ACHN (cell line): ENCODE measurements at regions not wholly inside any gene's neighbourhood (a gene's known extent, or its start where the extent isn't known, plus 50 kb on each side); places are given as distances from the start of the nearest gene placed in this dataset.
A peak's percentile ranks its signal among the peaks of the same experiment; 100 is the strongest.
"Not testable (repeated sequence)": the region's sequence is repeated elsewhere in the genome, so short reads cannot be mapped to it uniquely, and the experiment has no call there.

Experiments
- DNase-seq: peaks from one replicate; pipeline ENCODE4 v3.0.0-alpha.2; 2015
- in situ Hi-C: cut with HindIII; loops from 2 replicates; pipeline ENCODE4 v1.10.0; 2017; ENCODE audit warnings: low sequenced_read_pairs, low pct_ligation_motif_present, low pct_unique_long_range_greater_than_20kb

DNA sequence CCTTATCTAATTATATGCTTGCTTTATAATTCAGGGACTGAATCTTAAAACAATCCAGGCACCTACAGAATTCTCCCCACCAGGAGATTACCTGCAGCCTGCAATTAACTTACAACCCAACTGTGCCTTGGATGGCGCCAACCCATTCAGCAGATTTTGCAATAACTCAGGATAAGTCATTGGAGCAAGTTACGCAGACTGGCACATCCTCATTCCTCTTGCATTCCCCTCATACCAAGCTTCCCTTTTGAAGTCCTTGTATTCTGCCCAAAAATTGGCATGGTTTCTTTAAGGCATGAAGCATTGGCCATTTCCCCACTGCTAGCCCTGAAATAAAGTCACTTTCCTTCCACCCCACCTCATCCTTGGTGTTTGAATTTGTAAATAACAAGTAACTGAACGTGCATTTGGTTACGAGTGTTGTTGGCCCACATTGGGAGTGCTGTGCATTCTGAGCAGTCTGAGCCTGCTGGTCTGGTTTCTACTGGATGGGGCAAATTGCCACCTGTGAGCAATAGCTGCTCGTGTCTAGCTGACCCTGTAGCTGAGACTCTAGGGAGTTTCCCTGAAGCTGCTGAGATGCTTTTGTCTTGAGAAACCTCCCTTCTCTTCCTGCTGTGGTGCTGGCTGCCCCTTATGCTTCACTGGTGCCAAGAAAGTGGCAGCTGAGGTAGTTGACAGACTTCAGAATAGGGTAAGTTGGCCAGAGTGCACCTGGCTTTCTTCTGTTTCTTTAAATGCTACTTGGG is 99.2 kb upstream of the SCAF11 start:
- in situ Hi-C loops: no loop called here
- no peak for DNase-seq

DNA sequence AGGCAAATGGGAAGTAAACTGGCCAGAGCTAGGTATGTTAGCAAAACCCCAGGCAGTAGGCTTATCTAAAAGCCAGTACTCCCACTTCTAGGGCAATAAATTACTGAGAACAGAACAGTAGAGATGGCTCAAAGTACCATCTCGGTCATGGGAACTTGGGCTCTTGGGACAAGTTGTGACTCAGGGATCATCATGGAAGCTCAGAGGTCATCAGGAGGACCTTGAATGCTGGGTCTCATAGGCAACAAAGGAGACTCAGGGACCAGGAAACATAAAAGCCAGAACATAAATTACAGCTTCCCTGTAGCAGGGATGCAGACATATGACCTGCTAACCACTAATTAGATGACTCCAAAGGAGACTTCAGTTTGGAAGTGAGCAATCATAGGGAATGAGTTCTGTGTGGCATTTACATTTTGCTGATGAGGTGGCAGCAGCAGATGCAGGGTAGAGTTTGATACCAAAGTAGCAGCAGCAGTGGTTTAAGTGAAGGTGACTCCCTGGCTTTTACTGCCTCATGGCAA is 97.6 kb upstream of the SCAF11 start:
- no peak for DNase-seq
- in situ Hi-C loops: no loop called here

DNA sequence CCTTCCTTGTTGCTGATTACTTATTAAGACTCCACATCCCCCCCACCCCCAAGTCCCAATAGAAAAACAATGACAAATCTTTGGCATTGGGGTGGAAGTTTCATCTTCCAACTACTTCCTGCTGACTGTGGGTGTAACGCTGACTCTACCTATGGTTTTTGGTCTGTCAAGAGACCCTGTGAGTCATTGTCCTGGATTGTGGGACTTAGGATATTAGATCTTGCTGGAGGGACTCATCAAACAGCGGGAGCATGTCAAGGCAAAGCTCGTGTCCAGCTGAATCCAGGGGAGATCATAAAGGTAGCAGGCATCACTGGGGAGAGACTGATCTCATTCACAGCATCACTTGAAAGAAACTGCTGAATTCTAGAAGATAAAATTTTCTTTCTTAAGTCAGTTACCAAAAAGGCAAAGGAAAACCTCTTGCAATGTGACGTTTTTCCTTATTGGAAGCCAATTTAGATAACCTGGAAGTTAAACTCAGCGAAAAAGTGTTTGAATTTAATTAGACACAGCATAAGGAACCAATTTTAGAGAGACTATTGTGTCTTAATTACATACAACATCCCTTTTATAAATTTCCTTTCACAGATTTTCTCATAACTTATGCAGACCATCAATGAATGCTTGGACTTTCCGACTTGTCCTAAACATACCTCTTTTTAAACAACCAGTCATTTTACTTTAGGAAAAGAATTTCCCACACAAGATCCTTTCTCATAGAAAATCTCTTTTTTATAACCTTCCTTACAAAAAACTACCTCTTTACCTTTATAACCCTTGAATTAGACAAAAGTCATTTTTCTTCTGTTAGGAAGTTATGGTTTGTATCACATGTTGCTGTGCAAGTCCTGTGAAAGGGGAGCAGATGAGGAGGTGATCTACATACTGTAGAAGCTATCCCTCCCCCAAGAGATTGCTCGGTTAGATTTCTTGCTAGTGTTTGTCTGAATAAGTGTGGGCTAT is 94.6 kb upstream of the SCAF11 start:
- DNase-seq: no peak
- in situ Hi-C loops: no loop called here

DNA sequence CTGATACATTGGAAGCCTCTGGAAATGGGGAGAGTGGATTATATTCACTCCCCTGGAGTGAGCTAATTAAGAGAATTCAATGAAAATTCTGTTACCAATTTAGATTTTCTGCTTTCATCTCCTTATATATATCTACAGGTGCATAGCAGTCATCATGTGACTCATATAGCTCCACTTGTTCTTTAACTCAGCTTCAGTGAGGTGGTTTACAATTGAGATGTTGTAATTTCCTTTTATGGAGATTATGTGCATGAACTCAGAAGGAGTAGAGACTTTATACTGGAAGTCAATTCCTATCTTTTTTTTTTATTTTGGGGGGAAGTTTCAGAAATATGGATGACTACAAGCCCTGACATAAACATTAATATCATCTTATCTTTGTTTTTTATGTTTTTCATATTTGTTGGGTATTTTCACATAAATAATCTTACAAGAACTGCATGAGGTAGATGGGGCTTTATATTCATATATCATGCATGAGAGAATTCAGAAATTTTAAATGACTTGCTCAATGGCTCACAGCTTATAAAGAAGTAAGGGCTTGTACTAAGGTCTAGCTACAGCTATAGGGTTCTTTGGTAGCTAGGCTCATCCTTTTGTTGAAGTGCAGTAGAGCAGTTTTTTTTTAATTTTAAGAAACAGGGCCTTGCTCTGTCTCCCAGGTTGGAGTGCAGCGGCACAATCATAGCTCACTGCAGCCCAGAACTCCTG is 92.3 kb upstream of the SCAF11 start:
- in situ Hi-C loops: no loop called here
- no peak for DNase-seq

DNA sequence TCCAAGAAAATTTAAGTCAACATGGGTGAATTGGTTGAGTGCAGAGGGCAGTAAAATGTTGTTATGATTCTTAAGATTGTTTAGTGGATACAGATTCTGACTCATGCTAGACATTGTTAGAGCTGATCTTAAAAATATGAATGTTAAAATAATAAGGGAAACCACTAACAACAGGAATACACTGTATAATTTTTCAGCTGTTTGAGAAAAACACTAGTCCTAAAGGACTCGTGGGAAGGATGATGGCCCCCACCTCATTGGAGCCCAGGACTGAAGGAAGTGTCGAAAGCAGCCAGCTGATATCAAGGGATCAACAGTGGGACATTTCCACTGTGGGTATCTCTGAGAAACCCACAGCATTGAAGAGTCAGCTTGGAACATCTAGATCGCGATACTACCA is 82.9 kb upstream of the SCAF11 start:
- no peak for DNase-seq
- in situ Hi-C loops: no loop called here

DNA sequence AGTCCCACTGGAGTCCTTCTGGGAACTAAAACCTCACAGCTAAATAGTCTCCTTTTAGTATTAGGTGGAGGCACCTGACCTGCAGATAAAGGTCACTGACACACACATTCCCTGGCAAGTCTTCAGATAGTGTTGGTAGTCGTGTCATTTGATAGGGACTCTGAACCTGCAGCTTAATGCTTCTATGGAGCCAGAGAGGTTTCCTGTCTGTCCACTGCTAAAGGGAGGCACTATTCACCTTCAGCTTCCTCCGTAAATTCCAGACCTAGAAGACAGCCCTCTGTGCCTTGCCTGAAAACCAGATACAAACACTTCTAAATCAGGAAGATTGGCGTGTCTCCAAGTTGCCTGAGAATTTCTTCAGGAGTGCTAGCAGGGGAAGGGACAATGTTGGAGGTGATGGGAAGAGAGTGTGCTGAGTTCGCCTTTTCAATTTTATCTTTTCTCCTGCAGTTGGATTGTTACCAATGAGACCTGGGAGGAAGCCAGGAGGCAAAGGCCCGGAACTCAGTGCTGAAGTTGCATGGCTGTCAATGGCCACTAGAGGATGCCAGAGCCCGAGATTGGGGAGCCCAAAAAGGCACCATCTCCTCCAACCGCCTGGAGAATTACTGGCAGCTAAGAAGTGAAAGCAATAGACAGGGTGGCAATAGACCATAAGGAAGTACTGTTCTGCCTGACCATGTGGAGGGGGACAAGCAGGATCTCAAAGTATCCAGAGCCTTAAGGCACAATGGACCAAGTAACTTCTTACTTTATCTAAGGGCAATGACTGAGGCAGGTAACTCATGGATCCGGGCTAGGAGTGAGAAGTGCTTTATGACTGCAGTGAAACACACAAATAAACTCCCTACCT is 81.6 kb upstream of the SCAF11 start:
- DNase-seq: peak; percentile 88

DNA sequence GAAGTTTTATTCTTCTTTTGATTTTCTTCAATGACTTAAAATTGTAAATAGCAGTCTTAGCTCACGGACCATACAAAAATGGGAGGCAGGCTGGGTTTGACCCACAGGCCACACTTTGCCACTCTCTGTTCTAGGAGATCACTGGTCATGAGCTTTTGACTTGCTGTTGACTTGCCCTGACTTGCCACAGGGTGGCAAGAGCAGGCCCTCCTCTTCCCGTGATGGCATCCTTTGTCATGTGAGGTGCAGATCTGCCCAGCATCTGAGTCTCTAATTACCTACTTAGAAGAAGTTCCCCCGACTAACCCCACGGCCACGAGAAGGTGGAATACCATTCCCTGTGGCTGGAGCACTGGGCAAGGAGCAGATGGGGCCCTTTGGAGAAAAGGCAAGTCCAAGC is 81.0 kb upstream of the SCAF11 start:
- no peak for DNase-seq
- in situ Hi-C loops: no loop called here

More for the DNA sequence above, 81.6 kb upstream of the SCAF11 start:
- in situ Hi-C loops: no loop called here

DNA sequence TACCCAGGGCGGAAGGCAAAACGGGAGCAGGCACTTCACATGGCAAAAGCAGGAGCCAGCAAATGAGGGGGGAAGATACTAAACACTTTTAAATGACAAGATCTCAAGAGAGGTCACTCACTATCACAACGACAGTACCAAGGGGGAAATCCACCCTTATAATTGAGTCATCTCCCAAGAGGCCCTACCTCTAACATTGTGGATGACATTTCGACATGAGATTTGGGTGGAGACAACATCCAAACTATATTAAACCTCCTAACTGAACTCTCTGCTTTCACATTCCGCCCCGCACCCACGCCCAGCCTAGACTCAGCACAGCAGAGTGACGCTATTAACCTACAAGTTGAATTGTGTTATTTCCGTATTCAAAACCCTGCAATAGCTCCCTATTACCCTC is 76.7 kb upstream of the SCAF11 start:
- in situ Hi-C loops: no loop called here
- no peak for DNase-seq

DNA sequence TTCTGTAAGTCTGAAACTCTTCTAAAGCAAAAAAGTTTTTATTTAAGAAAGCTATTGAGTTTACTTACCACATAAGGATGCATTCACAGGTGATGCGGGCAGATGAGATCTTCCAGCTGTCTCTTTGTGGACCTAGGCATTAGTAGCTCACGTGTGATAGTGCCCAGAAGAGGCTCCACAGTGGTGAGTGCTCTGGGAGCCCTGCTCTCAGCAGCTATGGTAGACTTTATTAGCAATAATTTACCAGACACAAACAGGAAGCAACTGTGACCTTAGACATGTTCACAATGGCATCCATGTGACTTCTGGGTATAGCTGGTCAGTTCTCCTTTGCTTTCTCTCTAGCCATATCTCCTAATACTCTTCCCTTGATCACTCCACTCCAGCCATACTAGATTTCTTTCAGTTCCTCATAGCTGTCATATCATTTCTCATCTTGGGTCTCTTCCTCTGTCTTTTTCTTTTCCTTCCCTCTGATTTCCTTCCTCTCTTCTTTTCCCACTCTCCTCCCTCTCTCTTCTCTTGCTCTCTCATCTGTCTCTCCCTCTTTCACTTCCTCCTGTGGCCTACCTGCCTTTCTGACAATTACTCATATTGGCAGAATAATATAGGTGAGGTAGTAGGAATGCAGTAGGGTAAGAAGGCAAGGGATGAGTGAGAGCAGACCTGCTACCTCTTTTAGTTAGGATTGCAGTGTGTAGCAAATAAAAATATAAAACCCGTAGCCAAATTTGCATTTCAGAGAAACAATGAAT is 75.2 kb upstream of the SCAF11 start:
- in situ Hi-C loops: no loop called here
- no peak for DNase-seq

DNA sequence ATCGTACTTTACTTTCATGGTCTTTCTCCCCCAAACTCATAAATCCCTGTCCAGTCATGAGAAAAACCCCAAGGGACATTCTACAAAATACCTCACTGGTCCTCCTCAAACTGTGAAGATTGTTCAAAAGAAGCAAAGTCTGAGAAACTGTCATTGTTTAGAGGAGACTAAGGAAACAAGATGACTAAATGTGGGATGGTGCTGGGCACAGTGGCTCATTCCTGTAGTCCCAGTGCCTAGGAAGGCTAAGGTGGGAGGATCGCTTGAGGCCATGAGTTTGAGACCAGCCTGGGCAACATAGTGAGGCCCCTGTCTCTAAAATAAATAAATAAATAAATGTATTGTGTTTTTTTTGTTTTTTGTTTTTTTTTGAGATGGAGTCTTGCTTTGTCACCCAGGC is 74.2 kb upstream of the SCAF11 start:
- in situ Hi-C loops: no loop called here
- DNase-seq: no peak

DNA sequence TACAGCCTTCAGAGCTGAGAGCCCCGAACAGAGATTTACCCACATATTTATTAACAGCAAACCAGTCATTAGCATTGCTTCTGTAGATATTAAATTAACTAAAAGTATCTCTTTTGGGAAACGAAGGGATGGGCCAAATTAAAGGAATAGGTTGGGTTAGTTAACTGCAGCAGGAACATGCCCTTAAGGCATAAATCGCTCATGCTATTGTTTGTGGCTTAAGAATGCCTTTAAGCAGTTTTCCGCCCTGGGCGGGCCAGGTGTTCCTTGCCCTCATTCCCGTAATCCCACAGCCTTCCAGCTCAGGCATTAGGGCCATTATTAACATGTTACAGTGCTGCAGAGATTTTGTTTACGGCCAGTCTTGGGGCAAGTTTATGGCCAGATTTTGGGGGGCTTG is 68.3 kb upstream of the SCAF11 start:
- in situ Hi-C loops, DNase-seq: not testable (repeated sequence)

DNA sequence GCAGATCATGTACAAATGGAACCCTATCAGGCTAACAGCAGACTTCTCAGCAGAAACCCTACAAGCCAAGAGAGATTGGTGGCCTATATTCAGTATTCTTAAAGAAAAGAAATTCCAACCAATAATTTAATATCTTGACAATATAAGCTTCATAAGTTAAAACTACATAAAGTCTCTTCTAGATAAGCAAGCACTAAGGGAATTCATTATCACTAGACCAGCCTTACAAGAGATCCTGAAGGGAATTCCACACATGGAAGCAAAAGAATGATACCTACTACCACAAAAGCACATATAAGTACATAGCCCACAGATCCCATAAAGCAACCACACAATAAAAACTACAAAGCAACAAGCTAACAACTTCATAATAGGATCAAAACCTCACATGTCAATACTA is 60.4 kb upstream of the SCAF11 start:
- in situ Hi-C loops: no loop called here

DNA sequence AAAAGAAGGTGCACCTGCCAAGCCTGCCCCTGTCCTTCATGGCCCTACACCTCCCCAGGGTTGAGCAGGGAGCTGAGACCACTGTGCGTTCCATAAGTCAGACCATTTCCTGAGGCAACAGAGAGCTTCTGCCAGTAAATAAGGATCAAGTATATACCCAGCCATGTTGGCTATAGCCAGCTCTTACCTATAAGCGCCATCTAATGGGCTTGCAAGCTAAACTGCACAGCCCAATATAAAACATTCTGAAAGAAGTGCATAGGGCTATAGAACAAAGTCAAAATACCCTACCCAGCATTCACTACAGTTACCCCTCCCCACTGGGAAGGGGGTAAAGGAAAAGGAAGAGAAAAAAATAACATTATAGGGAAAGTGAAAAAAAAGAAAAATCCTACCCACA is 59.3 kb upstream of the SCAF11 start:
- in situ Hi-C loops: no loop called here
- no peak for DNase-seq

More for the DNA sequence above, 60.4 kb upstream of the SCAF11 start:
- no peak for DNase-seq

DNA sequence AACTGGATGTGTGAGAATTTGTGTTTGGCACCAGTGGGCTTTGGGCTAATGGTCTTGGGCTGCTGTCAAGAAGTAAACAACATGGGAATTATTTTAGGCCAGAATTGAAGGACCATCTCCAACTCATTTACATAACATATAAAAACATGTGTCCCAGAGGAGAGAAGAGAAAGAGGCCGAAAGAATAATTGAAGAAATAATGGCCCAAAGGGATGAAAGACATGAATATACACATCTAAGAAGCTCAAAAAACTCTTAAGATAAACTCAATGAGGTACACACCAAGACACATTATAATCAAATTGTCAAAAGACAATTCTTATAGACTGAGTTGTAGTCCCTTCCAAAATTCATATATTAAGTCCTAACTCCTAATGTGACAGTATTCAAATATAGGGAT is 56.1 kb upstream of the SCAF11 start:
- in situ Hi-C loops: no loop called here
- DNase-seq: no peak

DNA sequence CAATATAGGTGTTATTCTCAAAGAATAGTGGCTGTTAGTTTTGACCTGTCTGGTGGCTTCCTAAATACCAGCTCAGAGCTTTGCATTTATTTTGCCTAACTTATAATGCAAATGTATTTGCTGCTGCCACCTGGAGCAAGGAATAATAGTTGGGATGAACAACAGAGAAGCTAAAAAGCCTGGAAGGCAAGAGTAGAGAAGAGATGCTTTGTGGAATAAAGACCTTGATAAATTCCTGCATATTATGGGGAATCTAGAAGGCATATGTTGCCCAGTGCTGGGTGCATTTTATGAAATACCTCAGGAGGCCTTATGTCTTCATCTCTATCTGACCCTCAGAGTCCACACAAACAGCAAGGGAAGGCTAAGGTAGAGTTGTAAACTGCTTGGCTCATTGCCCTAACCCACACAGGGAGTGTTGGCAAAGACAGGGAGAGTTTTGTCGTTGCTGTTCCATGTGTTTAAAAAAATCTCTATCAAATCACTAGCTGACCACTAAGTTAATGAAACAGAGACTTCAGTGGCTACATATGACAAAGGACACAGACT is 53.7 kb upstream of the SCAF11 start:
- in situ Hi-C loops: no loop called here
- DNase-seq: no peak
